Hepatocyte (in vitro differentiated cells): ENCODE measurements at regions not wholly inside any gene's neighbourhood (a gene's known extent, or its start where the extent isn't known, plus 50 kb on each side); places are given as distances from the start of the nearest gene placed in this dataset.

Experiments
- EZH2 ChIP-seq: fragments of 200-600 bp; sonication (generic); IDR thresholded peaks from 2 replicates; pipeline ENCODE4 v1.6.1; 2016; ENCODE audit warnings: antibody characterized with exemption, mild to moderate bottlenecking, borderline replicate concordance
- EZH2phosphoT487 ChIP-seq: fragments of 200-600 bp; sonication (generic); IDR thresholded peaks from one replicate; pipeline ENCODE4 v1.6.1; 2018; ENCODE audit warnings: antibody characterized with exemption, mild to moderate bottlenecking, low read depth, moderate library complexity; ENCODE audit not compliant: unreplicated experiment, severe bottlenecking
- TF ChIP-seq, protein P1 (sequence below): fragments of 200-600 bp; sonication (generic); IDR thresholded peaks from 2 replicates; pipeline ENCODE4 v1.5.1; 2016; ENCODE audit warnings: antibody characterized with exemption, mild to moderate bottlenecking; ENCODE audit not compliant: poor library complexity

DNA sequence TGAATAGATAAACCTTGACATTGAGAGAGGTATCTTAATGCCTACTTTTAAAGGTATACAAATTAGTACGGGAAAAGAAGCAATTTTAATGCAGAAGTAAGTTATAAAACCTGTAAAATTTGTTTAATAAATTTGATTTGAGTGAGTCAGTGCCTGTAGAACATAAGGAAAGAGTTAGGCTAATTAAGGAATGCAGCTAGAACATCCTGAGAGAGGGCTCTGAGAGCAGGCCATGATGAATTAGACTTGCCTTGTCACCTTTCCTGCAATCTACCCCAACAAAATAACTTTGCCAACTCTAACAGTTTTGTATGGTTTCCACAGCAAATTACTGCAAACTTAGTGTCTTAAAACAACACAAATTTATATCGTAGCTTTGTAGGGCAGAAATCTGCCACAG lies 700.8 kb downstream of the RFPL4B start:
- TF ChIP-seq, protein P1, sequence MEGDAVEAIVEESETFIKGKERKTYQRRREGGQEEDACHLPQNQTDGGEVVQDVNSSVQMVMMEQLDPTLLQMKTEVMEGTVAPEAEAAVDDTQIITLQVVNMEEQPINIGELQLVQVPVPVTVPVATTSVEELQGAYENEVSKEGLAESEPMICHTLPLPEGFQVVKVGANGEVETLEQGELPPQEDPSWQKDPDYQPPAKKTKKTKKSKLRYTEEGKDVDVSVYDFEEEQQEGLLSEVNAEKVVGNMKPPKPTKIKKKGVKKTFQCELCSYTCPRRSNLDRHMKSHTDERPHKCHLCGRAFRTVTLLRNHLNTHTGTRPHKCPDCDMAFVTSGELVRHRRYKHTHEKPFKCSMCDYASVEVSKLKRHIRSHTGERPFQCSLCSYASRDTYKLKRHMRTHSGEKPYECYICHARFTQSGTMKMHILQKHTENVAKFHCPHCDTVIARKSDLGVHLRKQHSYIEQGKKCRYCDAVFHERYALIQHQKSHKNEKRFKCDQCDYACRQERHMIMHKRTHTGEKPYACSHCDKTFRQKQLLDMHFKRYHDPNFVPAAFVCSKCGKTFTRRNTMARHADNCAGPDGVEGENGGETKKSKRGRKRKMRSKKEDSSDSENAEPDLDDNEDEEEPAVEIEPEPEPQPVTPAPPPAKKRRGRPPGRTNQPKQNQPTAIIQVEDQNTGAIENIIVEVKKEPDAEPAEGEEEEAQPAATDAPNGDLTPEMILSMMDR: no peak
- TF ChIP-seq EZH2 (no peak), EZH2phosphoT487 (no peak)
